GM19240 (cell line): ENCODE measurements at regions not wholly inside any gene's neighbourhood (a gene's known extent, or its start where the extent isn't known, plus 50 kb on each side); places are given as distances from the start of the nearest gene placed in this dataset.
A peak's percentile ranks its signal among the peaks of the same experiment; 100 is the strongest.
"Not testable (repeated sequence)": the region's sequence is repeated elsewhere in the genome, so short reads cannot be mapped to it uniquely, and the experiment has no call there.

Experiments used
- DNase-seq: peaks from one replicate; pipeline ENCODE4 v3.0.0; 2011; ENCODE audit warnings: low spot score; ENCODE audit not compliant: insufficient read length

- no peak for DNase-seq
Measured at GRCh38 chr2:17363846-17364245, 154.4 kb downstream of the RAD51AP2 start.

- DNase-seq = no peak
Measured at GRCh38 chr2:17362956-17363355, 155.3 kb downstream of the RAD51AP2 start.

- DNase-seq = no peak
Measured at GRCh38 chr2:17355608-17356329, 162.5 kb downstream of the RAD51AP2 start.

GRCh38 chr2:17353263-17353662 lies 165.0 kb downstream of the RAD51AP2 start:
- DNase-seq = no peak

GRCh38 chr2:17342692-17343091 lies 175.5 kb downstream of the RAD51AP2 start:
- not testable (repeated sequence) for DNase-seq

- DNase-seq = no peak
Measured at GRCh38 chr2:17337507-17337906, 180.7 kb downstream of the RAD51AP2 start.

- no peak for DNase-seq
Measured at GRCh38 chr2:17336458-17336857, 181.8 kb downstream of the RAD51AP2 start.

- no peak for DNase-seq
Measured at GRCh38 chr2:17334300-17334699, 183.9 kb downstream of the RAD51AP2 start.

GRCh38 chr2:17331636-17332035 lies 186.6 kb downstream of the RAD51AP2 start:
- DNase-seq = no peak

GRCh38 chr2:17328161-17328560 lies 190.1 kb downstream of the RAD51AP2 start:
- DNase-seq = no peak

- DNase-seq = no peak
Measured at GRCh38 chr2:17327649-17328048, 190.6 kb downstream of the RAD51AP2 start.

GRCh38 chr2:17326717-17327116 lies 191.5 kb downstream of the RAD51AP2 start:
- DNase-seq = no peak

GRCh38 chr2:17323697-17324096 lies 194.5 kb downstream of the RAD51AP2 start:
- no peak for DNase-seq

- no peak for DNase-seq
Measured at GRCh38 chr2:17322461-17322860, 195.8 kb downstream of the RAD51AP2 start.

- DNase-seq = no peak
Measured at GRCh38 chr2:17319090-17319489, 199.2 kb downstream of the RAD51AP2 start.

- DNase-seq = no peak
Measured at GRCh38 chr2:17318013-17318412, 200.2 kb downstream of the RAD51AP2 start.

GRCh38 chr2:17317439-17317976 lies 200.7 kb downstream of the RAD51AP2 start:
- DNase-seq = no peak

GRCh38 chr2:17313261-17313660 lies 205.0 kb downstream of the RAD51AP2 start:
- no peak for DNase-seq

- no peak for DNase-seq
Measured at GRCh38 chr2:17311771-17312511, 206.3 kb downstream of the RAD51AP2 start.

- DNase-seq = no peak
Measured at GRCh38 chr2:17311106-17311619, 207.1 kb downstream of the RAD51AP2 start.

GRCh38 chr2:17309741-17310339 lies 208.4 kb downstream of the RAD51AP2 start:
- peak; percentile 3 for DNase-seq

- DNase-seq = no peak
Measured at GRCh38 chr2:17309181-17309580, 209.1 kb downstream of the RAD51AP2 start.
